ENCODE measurements at regions not wholly inside any gene's neighbourhood (a gene's known extent, or its start where the extent isn't known, plus 50 kb on each side); places are given as distances from the start of the nearest gene placed in this dataset.

DNA sequence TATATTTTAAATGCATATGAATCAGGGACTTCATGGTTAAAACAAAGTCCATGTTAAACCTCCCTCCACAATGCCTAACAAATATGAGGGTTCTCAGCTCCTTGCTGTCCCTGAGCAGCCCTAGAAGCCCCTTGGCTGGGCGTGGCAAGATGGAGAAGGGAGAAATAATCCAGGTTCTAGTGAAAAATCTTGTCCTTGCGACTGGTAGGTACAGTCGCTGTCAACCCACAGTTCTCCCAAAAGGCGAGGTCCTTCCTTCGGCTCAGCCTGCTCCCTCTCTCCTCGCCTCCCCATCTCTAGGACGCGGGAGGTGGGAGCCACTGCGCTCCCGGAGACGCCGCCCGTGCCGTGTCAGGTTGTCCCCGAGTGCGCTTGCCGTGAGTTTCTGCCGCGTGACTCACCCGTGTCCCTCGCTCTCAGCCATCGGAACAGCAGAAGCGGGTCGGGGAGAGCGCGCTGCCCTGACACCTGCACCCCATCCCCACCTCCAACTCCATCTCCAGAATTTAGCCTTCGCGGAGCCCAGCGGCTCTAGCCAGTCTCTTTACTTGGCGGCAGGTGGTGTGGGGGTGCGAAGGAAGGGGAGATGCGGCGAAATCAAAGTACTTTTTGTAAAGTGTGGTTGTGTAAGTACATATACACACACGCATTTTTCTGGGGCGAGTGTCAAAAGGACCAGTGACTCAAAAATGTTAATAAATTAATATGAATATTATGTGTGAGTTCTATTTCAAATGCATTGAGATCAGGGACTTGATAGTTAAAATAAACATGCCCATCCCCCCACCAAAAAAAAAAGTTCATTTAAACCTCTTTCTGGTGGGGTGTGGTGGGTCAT is 65.1 kb upstream of the TMEM17 start:
- no peaks in the 10 kb centered on the region for H3K36me3 ChIP-seq (replicated peaks; ENCODE audit: insufficient read depth, low read depth)
- H4K20me1 ChIP-seq (ENCODE audit: insufficient read depth, poor library complexity, severe bottlenecking), result no peaks in the 10 kb centered on the region
- no peak for TF ChIP-seq EZH2phosphoT487 (IDR thresholded peaks at IDR 0.05; ENCODE audit: low read depth, severe bottlenecking, unreplicated experiment)
- no peak for TF ChIP-seq EZH2 (IDR thresholded peaks at IDR 0.05; ENCODE audit: borderline replicate concordance)
- TF ChIP-seq, protein P1, sequence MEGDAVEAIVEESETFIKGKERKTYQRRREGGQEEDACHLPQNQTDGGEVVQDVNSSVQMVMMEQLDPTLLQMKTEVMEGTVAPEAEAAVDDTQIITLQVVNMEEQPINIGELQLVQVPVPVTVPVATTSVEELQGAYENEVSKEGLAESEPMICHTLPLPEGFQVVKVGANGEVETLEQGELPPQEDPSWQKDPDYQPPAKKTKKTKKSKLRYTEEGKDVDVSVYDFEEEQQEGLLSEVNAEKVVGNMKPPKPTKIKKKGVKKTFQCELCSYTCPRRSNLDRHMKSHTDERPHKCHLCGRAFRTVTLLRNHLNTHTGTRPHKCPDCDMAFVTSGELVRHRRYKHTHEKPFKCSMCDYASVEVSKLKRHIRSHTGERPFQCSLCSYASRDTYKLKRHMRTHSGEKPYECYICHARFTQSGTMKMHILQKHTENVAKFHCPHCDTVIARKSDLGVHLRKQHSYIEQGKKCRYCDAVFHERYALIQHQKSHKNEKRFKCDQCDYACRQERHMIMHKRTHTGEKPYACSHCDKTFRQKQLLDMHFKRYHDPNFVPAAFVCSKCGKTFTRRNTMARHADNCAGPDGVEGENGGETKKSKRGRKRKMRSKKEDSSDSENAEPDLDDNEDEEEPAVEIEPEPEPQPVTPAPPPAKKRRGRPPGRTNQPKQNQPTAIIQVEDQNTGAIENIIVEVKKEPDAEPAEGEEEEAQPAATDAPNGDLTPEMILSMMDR (IDR thresholded peaks at IDR 0.05; ENCODE audit: poor library complexity), result no peak
- H3K79me2 ChIP-seq, result no peaks in the 10 kb centered on the region
- H3K27ac ChIP-seq, result peak overlapping the region; percentile 81
- H2AFZ ChIP-seq, result peak overlapping the region; percentile 50
- peaks cover 9% of the 10 kb centered on the region for H3K4me1 ChIP-seq (ENCODE audit: insufficient read depth)
- peaks cover 4% of the 10 kb centered on the region for H3K27me3 ChIP-seq
- H3K4me2 ChIP-seq, result peak overlapping the region; percentile 76
- H3K9me2 ChIP-seq (replicated peaks; ENCODE audit: insufficient read depth), result no peaks in the 10 kb centered on the region
- no peaks in the 10 kb centered on the region for H3K9me3 ChIP-seq (ENCODE audit: low read depth)
- DNase-seq (ENCODE audit: low spot score), result peak; percentile 50
- 25% methylated on average over 35 of the region's 35 CpGs for WGBS (ENCODE audit: low lambda C conversion rate, missing lambda C conversion rate)
- no peak overlapping the region for H3K4me3 ChIP-seq

DNA sequence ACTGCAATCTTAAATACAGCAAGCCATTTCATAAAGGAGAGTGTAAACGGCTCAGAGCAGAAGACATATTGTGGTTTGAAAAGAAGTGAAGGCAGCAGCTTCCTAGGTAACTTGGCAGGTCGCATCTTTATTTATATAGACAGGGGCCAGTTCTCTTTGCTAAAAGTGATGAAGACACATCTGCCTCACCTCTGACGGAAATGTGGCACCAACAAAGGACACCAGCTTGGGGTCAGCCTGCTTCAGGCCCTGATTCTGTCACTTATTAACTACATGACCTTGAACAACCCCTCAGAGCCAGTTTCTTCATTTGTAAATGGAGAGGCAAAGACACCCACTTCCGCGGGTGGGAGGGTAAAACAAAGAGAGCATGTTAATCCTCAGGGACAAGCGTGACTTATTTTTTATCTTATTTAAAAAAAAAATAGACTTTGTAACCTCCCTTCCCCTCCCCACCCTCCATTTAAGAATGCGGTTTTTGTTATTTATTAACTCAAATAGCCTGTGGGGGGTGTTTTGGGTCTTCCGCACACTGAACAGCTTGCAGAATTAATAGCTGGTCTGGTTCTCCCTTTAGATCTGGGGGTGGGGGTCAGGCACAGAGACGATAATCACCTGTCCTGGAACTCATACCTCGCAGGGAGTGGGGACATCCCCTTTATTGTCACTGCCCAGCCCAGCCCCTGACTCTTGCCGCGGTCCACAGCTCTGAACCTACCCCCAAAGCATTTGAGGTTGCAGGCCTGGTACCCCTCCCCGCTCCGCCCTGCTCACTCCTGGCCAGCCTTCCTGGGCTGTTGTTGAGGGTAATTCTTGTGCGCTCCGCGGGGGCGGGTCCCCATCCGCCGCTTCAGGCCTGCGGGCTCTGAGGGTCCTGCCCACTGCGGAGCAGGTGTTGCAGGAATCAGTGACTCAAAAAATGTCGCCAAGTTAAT is 64.2 kb upstream of the TMEM17 start:
- Histone ChIP-seq H3K27me3 (peaks cover 4% of the 10 kb centered on the region), H3K79me2 (no peaks in the 10 kb centered on the region), H4K20me1 (ENCODE audit: insufficient read depth, poor library complexity, severe bottlenecking) (no peaks in the 10 kb centered on the region), H3K4me2 (peak overlapping the region; percentile 76), H3K9me2 (replicated peaks; ENCODE audit: insufficient read depth) (no peaks in the 10 kb centered on the region), H3K27ac (peak overlapping the region; percentile 81), H3K9me3 (ENCODE audit: low read depth) (no peaks in the 10 kb centered on the region), H2AFZ (peak overlapping the region; percentile 50), H3K4me1 (ENCODE audit: insufficient read depth) (peaks cover 18% of the 10 kb centered on the region), H3K4me3 (no peak overlapping the region), H3K36me3 (replicated peaks; ENCODE audit: insufficient read depth, low read depth) (no peaks in the 10 kb centered on the region)
- no peak for TF ChIP-seq EZH2 (IDR thresholded peaks at IDR 0.05; ENCODE audit: borderline replicate concordance)
- no peak for TF ChIP-seq EZH2phosphoT487 (IDR thresholded peaks at IDR 0.05; ENCODE audit: low read depth, severe bottlenecking, unreplicated experiment)
- TF ChIP-seq, protein P1 (IDR thresholded peaks at IDR 0.05; ENCODE audit: poor library complexity), result no peak
- DNase-seq (ENCODE audit: low spot score), result peak; percentile 79
- 36% methylated on average over 23 of the region's 23 CpGs for WGBS (ENCODE audit: low lambda C conversion rate, missing lambda C conversion rate)

DNA sequence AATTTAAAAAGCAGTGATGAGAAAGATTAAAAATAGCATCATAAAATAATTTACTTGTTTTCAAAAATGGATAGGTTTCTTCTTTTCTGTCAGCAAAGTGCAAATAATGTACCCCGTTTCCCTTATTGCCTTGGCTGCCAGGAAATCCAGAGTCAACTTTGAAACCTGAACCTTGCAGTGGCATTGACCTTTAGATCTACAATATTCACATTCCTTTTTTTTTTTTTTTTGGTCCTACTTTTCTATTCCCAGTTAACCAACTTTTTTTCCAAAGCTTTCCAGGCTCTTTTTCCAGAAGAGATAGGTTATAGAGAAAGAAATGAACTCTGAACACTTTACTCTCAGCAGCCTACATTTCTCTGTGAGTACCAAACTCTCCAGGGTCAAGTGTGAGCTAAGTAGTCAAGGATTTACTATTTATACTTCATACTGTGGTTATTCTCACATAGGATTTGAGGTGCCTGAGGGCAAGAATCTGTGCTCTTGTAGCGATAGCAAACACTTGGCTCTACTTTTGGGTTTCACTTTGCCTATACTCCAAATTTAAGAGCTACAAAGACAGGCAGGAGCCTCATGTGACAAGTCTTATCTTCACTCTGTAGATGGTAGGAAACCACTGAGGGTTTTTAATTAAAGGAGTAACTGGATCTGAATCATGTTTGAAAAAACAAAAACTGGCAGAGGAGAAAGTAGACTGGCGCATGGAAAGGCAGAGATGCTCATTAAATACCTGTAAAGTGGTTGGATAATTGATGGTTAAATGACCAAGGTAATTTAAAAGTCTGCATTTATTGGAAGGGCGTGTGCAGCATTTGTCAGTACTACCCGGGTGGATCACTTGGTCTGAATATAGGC is 63.2 kb upstream of the TMEM17 start:
- H2AFZ ChIP-seq, result no peak overlapping the region
- H3K27ac ChIP-seq, result peak overlapping the region; percentile 47
- TF ChIP-seq, protein P1 (IDR thresholded peaks at IDR 0.05; ENCODE audit: poor library complexity), result no peak
- no peak for TF ChIP-seq EZH2 (IDR thresholded peaks at IDR 0.05; ENCODE audit: borderline replicate concordance)
- TF ChIP-seq EZH2phosphoT487 (IDR thresholded peaks at IDR 0.05; ENCODE audit: low read depth, severe bottlenecking, unreplicated experiment), result no peak
- WGBS (ENCODE audit: low lambda C conversion rate, missing lambda C conversion rate), result 61% methylated on average over 5 of the region's 5 CpGs
- no peaks in the 10 kb centered on the region for H3K79me2 ChIP-seq
- no peak for DNase-seq (ENCODE audit: low spot score)
- H3K4me2 ChIP-seq, result peak overlapping the region; percentile 76
- no peak overlapping the region for H3K4me3 ChIP-seq
- H3K36me3 ChIP-seq (replicated peaks; ENCODE audit: insufficient read depth, low read depth), result no peaks in the 10 kb centered on the region
- H3K4me1 ChIP-seq (ENCODE audit: insufficient read depth), result peaks cover 25% of the 10 kb centered on the region
- no peaks in the 10 kb centered on the region for H3K9me2 ChIP-seq (replicated peaks; ENCODE audit: insufficient read depth)
- no peaks in the 10 kb centered on the region for H4K20me1 ChIP-seq (ENCODE audit: insufficient read depth, poor library complexity, severe bottlenecking)
- H3K27me3 ChIP-seq, result peaks cover 4% of the 10 kb centered on the region
- no peaks in the 10 kb centered on the region for H3K9me3 ChIP-seq (ENCODE audit: low read depth)

Measured in hepatocyte (in vitro differentiated cells).